GM19351 (cell line): ENCODE measurements at regions not wholly inside any gene's neighbourhood (a gene's known extent, or its start where the extent isn't known, plus 50 kb on each side); places are given as distances from the start of the nearest gene placed in this dataset.
"Not testable (repeated sequence)": the region's sequence is repeated elsewhere in the genome, so short reads cannot be mapped to it uniquely, and the experiment has no call there.

ENCODE experiments used
- ATAC-seq: cut with Tn5 transposase; IDR thresholded peaks from one replicate; pipeline ENCODE4 v1.9.1; 2021; ENCODE audit warnings: mild to moderate bottlenecking, moderate library complexity; ENCODE audit not compliant: unreplicated experiment

DNA sequence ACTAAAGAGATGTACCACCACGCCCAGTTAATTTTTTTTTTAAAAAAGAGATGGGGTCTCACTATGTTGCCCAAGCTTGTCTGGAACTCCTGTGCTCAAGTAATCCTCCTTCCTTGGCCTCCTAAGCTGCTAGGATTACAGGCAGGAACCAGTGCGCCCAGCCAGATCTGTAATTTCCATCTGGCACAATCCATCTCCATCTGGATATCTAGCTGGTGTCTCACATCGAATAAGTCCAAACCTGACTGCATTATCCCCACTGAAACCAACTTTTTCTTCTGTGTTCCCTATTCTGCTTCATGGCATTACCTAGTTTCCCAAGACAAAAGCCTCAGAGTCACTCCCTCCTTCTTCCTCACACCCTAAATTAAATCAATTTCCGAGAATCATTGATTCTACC, 125.8 kb upstream of the TEX13C start:
- no peak for ATAC-seq

DNA sequence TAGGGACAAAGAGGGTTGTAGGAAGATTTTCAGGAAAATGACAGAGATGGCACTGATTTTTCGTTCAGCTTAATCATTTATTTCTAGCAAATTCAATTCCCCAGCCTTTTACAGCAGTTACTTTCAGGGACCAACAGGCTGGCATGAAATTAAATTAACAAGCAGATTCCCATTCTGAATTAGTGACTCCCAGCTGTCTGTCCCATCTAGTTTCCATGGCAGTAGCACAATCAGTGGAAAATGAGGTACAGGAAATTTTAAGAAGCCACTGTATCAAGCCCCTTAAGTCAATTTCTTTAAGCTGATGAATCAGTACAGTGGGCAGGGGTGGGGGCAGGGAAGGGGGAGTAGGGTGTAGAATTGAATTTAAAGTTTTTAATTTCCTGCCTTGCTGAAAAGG, 121.1 kb upstream of the TEX13C start:
- no peak for ATAC-seq

DNA sequence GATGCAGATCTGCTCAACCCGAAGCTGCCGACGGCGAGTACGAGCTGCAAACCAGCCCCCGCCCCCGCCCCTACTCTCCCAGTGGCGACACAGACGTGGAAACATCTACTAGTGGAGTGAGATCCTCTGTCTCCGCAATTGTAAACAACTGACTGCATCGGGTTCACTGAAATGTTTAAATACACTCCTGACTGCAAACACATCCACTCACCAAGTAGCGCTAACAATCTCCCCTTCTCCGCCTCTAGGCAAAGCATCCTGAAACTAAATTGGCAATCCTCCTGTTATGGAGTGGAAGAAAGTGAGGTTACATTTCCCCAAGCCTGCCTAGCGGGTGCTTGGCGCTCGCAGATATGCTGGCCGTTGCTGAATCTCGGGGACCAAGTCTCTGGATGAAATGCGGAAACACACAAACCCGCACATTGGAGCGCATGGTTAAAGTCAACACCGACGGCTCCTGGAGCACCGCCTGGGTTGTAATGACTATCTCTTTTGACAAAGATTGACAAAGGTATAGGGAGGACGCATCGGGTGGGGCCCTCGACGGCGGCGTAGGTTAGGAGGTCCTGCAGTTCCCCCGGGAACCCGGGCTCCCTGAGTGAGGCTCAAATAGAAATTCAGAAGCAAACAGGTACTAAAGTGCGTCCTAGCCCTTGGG, 117.0 kb upstream of the TEX13C start:
- ATAC-seq: no peak

DNA sequence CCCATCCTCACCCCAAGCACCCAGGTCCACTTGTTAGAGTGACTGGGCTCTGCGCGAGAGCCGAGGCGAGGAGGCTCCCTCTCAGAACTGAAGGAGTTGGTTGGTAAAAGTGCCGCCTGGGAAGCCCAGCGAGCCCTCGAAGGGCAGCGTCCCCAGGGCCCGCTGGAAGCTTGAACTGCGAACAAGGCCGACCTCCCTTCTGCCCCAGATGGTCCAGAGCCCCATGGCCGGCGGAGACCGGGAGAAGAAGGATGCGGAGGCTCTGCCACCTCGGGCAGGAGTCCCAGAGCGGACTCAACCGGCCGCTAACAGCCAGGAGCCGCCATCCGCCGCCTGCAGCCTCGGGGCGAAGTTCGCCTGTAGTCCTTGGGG, 116.3 kb upstream of the TEX13C start:
- ATAC-seq: no peak

DNA sequence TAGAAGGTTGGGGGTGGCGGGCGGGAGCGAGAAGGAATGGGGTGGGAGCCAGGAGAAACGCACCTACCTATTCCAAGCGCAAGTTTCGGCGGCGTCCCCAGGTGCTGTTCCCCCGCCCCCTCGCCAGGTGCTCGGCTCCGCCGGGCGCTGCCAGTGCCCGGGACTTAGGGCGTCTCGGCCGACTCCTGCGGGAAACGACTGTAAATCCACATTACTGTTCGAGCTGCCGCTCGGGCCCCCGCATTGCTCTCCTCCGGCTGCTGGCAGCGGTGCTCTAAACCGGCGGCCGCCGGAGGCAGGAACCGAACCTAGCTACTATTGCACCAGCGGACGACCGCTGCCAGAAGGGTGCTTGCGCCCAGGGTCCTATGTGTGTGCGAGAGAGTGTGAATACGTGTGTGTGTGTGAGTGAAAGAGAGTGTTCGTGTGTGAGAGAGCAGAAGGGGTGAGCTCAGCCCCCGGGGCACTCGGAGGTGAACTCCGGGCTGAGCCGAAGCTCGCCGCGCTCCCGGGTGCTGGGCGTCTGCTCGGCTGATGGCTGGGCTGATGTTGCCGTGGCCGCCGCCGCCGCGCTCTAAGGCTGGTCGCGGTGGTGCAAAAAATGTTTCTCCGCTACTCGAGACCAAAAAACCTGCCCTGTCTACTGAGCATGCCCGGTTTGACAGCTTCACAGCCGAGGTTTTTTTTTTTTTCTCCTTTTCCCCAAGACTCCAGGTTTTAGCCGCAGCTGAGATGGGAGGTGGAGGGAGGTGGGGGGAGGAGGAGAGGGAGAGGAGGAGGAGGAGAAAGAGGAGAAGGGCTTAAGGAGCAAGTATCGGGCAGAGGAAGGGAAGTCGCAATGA, 115.7 kb upstream of the TEX13C start:
- ATAC-seq: no peak

DNA sequence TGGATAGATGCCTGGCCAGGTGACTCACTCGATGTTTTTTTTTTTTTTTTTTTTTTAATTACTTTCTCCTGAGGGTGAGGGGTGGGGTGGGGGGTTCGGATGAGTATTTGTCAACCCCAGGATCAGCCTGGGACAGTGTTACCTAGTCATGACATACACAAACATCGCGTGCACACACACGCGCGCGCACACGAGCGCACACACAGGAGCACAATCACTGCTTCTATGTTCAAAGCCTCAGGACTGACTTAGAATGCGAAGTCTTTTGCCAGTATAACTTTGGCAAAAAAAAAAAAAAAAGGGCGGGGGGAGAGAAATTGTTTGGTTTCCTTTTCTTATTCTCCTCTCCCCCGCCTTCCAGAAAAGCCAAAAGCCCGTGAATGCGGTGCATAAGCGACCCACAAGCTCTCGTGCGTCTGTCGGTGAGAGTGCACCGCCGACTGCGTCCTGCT, 115.0 kb upstream of the TEX13C start:
- ATAC-seq: no peak

DNA sequence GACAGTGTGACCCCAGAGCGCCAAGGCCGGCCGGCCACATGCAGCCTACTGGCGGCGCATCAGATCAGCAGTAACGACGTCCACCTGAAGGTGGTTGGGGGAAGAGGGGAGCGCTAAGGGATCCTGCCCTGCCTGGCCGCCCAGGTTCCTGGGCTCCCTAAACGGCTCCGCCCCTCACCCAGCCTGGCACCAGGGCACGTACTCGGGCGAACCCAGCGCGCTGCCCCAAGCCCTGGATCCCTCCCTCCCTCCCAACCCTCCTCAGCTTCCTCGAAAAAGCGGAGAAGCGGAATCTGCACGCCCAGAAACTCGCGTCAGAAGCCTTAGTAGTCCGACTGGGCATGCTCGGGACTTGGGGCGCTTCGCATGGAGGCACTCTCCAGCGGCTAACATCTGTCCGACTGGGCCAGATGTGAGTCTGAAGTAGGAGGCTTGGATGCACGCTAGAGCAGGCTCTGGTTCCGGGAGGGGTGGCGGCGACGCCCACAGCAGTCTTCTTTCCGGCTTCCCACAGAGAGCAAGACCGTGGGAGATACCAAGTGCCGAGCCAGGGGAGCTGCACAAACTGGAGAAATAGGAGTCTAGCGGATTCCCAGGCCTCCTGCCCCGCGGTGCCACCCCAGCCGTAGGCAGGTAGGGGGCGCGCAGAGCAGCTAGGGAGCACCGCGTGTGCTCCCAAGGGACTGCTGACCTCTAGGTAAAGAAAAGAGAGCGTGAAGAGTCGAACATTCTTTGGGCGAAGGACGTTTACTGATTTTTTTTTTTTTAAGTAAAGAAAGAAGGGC, 114.3 kb upstream of the TEX13C start:
- no peak for ATAC-seq

DNA sequence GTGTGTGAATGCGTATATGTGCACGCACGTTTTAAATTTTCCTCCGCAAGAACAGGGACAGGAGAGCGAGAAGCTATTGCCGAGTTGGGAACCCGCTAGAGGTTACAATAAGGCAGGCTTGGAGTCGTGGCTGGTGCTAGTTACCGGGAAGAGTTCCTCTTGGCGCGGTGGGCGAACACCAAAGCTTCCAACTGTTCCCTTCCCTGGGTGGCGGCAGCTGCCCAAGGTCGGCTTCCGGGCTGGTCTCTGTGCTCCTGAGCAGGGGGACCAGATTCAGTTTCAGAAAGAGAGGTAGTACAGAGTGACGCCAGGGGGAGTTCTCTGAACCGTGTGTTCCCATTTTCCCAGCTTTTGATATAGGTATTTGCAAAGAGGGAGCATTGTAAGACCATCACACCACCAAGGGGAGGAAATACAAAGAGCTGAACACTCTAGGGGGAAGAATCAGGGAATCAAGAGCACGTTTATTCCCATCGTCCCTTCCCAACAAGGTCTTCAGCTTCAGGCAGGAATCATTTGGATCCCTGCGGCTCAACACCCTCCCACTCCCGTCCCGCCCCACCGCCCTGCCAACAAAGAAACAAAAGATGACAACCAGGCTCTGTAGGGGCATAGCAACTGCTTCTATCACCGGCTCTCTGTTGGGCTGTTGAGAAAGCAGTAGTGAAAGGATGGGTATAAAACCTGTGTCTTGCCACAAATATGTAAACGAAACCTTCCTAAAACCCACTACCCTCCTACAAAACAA, 113.6 kb upstream of the TEX13C start:
- ATAC-seq: no peak

DNA sequence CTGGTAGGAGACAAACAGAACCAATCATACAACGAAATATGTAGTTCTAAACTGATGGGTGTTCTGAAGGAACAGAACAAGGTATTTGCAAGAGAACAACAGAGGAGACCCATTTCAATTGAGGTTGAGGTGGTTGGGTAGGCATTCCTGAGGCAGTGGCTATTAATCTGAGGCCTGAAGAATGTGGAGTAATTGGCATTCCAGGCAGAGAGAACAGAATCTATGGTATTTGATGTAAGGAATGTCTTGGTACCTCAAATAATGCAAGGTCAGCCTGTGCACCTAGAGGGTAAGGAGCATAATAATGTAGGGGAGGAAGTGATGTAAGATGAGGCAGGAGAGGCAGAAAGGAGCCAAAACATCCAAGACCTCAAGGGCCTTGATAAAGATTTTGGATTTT, 109.5 kb upstream of the TEX13C start:
- no peak for ATAC-seq

DNA sequence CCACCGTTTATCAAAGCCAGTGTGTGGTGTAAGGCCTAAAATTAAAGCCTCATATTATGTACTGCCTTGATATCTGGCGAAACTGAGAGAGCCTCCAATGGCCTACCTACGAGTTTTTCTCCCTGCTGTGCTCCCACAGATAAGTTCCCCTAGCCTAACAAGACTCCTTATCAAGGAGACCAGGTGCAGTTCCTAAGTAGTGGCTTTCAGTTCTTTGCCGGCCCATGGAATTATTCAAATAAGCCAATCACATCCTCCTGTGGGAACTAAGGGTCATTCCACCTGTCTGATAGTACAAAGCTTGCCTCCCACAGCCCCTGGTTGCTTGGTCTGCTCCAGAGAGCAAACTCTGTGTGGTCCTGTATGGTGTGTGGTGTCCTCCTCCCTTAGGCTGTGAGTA, 99.8 kb upstream of the TEX13C start:
- ATAC-seq: no peak

DNA sequence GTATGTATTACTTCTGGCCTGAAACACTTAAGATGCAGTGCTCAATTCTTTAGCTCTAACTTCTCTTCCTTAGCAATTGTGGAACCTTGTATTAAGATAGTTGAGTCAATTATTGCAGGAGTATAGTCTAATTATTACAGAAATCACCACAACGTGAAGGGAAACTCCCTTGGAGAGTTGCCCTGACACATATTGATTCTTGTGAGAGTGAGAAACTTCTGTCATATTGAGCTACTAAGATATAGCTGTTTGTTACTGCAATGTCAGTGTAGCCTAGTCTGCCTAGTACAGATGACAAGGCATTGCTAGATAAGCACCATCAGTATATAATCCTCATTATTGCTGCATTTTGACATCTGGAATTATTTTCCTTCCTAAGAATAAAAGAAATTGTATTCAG, 82.7 kb upstream of the TEX13C start:
- ATAC-seq: no peak

DNA sequence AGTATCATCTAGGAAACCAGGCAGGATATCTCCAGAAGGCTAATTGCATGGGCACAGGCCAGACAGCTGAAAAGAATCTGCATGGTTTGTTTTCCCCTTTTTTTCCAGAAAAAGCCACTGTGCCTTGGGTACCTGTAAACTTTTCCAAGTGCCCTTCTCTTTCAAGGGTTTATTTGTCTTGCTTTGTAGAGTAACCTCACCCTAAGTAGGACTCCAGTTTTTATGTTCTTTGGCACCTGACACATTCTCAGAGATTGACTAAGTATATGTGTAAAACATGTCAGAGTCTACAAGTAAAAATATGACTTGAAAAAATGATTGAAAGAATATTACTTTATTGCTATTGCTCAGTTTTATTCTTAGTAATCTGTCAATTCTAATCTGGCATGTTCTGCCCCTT, 70.7 kb upstream of the TEX13C start:
- no peak for ATAC-seq

DNA sequence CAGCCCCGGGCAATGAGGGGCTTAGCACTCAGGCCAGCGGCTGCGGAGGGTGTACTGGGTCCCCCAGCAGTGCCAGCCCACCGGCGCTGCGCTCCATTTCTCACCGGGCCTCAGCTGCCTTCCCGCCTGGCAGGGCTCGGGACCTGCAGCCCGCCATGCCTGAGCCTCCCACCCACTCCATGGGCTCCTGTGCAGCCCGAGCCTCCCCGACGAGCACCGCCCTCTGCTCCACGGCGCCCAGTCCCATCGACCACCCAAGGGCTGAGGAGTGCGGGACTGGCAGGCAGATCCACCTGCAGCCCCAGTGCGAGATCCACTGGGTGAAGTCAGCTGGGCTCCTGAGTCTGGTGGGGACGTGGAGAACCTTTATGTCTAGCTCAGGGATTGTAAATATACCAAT, 63.9 kb upstream of the TEX13C start:
- not testable (repeated sequence) for ATAC-seq

DNA sequence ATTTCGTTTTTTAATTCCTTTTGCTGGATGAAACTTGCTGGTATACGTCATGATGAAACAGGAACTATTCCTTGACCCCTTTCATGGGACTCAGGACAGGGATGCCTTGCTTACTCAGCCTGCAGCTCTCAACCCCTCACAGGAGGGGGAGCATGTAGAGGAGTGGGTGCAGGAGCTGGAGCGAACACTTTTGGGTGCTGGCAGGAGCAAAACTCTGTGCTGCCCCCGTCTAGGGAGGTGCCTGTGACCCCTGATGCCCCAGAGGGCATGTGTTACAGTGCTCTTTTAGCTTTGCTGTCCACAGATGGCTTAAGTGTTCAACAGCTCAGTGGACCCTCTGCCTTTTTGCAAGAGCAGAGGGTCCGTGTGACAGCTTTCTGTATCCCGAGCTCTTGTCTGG, 56.8 kb upstream of the TEX13C start:
- ATAC-seq: no peak

DNA sequence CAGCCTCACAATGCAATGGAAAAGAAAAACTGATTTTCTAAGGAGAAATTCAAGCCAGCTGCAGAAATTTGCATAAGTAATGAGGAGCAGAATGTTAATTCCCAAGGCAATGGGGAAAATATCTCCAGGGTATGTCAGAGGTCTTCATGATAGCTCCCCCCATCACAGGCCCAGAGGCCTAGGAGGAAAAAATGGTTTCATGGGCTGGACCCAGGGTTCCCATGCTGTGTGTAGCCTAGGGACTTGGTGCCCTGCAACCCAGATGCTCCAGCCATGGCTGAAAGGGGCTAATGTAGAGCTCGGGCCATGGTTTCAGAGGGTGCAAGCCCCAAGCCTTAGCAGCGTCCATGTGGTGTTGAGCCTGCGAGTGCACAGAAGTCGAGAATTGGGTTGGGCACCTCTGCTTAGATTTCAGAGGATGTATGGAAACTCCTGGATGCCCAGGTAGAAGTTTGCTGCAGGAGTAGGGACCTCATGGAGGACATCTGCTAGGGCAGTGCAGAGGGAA, 53.5 kb upstream of the TEX13C start:
- no peak for ATAC-seq
